GM10266 (cell line): ENCODE measurements at regions not wholly inside any gene's neighbourhood (a gene's known extent, or its start where the extent isn't known, plus 50 kb on each side); places are given as distances from the start of the nearest gene placed in this dataset.
A peak's percentile ranks its signal among the peaks of the same experiment; 100 is the strongest.
"Not testable (repeated sequence)": the region's sequence is repeated elsewhere in the genome, so short reads cannot be mapped to it uniquely, and the experiment has no call there.

ENCODE experiments used
- DNase-seq: peaks from one replicate; pipeline ENCODE4 v3.0.0; 2012; ENCODE audit errors: extremely low spot score
- CTCF ChIP-seq: IDR thresholded peaks from 2 replicates; pipeline ENCODE4 v1.5.1; 2012; ENCODE audit warnings: mild to moderate bottlenecking, low read depth; ENCODE audit not compliant: control insufficient read depth, insufficient read depth; ENCODE audit errors: missing control alignments

GRCh38 chr3:145259166-145259880 lies 901.7 kb downstream of the PLOD2 start:
- TF ChIP-seq CTCF, result no peak
- DNase-seq, result no peak

- DNase-seq, result not testable (repeated sequence)
Observed at GRCh38 chr3:145263458-145263857, 897.5 kb downstream of the PLOD2 start.

DNA sequence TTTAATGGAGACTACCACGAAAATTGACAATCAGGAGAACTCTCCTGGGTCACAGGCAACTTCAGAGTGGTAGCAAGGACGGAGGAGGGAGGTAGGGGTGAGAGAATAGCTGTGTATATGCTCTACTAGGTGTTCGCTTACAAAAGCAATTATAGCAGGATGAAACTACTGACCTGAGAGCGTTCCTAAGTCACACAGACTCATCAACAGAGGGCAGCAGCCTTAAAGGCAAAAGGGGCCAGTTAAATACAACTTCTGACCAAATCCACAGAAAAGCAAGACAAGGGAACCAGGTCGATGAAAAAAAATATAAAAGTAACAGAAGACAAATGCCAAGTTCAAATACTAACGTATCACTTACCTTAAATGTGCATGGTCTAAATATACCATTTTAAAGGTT lies 894.6 kb downstream of the PLOD2 start:
- no peak for DNase-seq
- TF ChIP-seq CTCF, result peak; percentile 11

GRCh38 chr3:145269106-145269505 lies 891.9 kb downstream of the PLOD2 start:
- DNase-seq, result no peak
- no peak for TF ChIP-seq CTCF

DNA sequence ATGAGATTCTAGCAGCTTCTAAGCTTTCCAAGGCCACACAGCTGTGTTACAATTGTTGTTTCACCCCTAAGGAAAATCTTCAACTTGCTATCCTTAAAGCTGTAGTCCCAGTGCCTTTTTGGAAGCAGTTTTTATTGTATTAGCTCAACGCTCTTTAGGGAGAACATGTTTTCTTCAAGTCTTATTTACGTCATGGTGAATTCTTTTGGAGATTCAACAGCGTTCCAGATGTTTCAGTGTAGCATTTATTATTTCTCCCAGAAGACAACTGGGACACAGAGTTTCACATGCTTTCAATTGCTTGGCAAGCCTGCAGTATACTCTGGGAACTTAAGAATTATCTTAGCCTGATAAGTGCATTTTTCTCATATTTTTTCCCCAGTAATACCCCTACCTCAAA lies 888.3 kb downstream of the PLOD2 start:
- DNase-seq, result no peak
- no peak for TF ChIP-seq CTCF

GRCh38 chr3:145282505-145282904 lies 878.5 kb downstream of the PLOD2 start:
- DNase-seq, result no peak
- no peak for TF ChIP-seq CTCF

DNA sequence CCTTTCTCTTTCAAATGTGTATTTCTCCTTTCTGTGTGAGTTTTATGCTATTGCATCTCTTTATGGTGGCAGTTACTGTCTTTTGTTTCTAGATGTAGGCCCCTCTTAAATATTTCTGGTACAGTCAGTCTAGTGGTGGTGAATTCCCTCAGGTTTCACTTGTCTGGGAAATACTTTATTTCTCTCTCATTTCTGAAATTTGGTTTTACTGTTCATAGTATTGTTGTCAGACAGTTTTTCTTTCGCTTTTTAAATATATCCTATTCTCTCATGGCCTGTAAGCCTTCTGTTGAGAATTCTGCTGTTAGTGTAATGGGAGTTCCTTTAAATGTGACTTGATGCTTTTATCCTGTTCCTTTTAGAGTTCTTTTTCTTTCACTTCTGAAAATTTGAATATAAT lies 874.0 kb downstream of the PLOD2 start:
- peak; percentile 19 for DNase-seq
- TF ChIP-seq CTCF, result no peak

- TF ChIP-seq CTCF, result no peak
- no peak for DNase-seq
Observed at GRCh38 chr3:145290010-145290409, 871.0 kb downstream of the PLOD2 start.
